K562 (cell line): ENCODE measurements at regions not wholly inside any gene's neighbourhood (a gene's known extent, or its start where the extent isn't known, plus 50 kb on each side); places are given as distances from the start of the nearest gene placed in this dataset.

ENCODE experiments used
- ATAC-seq: fragments of 200-7000 bp; cut with Tn5 transposase; 3 replicates; pipeline ENCODE4 v1.9.1; 2020; ENCODE audit warnings: moderate library complexity
- BruUV-seq: library from RNA; stranded (reverse); fragments of 400-500 nt; replicated peaks from 2 replicates; lab custom pipeline; 2021; lab: Mats Ljungman, UMichigan
- CTCF ChIA-PET: fragments of 300-600 bp; formaldehyde crosslinking; extraction: SDS; loops from one replicate; lab custom pipeline; 2021; ENCODE audit warnings: low intra/inter-chr PET ratio; lab: Yijun Ruan, JAX
- POLR2A ChIA-PET: fragments of 300-600, 350-650 bp; sonication (Branson Sonifier 250); formaldehyde crosslinking; extraction: SDS; loops from one replicate; lab custom pipeline; 2021; ENCODE audit warnings: antibody characterized with exemption, inconsistent platforms; lab: Yijun Ruan, JAX
- DNase-seq, 4 experiments: peaks; one replicate each; pipeline versions ENCODE4 v3.0.0 to v3.0.0-alpha.2; 2011 to 2018; ENCODE audit warnings: low spot score in 3 of 4, mixed read lengths in 3 of 4; ENCODE audit errors: extremely low read depth in 1 of 4
- FAIRE-seq: peaks from 2 replicates; lab custom pipeline; 2011; peaks lifted over from hg19 to GRCh38; lab: Jason Lieb, UNC
- H2AFZ ChIP-seq: 2 replicates; pipeline ENCODE4 v1.6.0; 2011; ENCODE audit warnings: low read depth, low read length, control low read depth, inconsistent platforms
- H3K27ac ChIP-seq: fragments of 200-600 bp; 3 replicates; pipeline ENCODE4 v1.8.0; 2011; ENCODE audit warnings: low read depth, mild to moderate bottlenecking, control low read depth, inconsistent platforms, low read length, moderate library complexity, mixed read lengths; ENCODE audit errors: extremely low read depth
- H3K27me3 ChIP-seq, 2 experiments: fragments of 300-600 bp in 1 of 2; 2 replicates in 1 of 2; 3 replicates in 1 of 2; pipeline versions ENCODE4 v1.6.0 to v1.8.0; 2011; ENCODE audit warnings: inconsistent platforms in 2 of 2, low read length in 2 of 2, mild to moderate bottlenecking in 1 of 2, mixed read lengths in 1 of 2, moderate library complexity in 1 of 2; ENCODE audit not compliant: control insufficient read depth in 2 of 2, insufficient read depth in 2 of 2
- H3K36me3 ChIP-seq: fragments of 300-600 bp; 3 replicates; pipeline ENCODE4 v1.8.0; 2011; ENCODE audit warnings: mild to moderate bottlenecking, low read length, inconsistent platforms; ENCODE audit not compliant: control insufficient read depth, insufficient read depth
- H3K4me1 ChIP-seq, 2 experiments: fragments of 200-600 bp in 1 of 2; replicated peaks in 1 of 2; 2 replicates in 1 of 2; 3 replicates in 1 of 2; pipeline versions ENCODE4 v1.5.1 to v1.8.0; 2011; ENCODE audit warnings: inconsistent platforms in 2 of 2, low read length in 2 of 2, mild to moderate bottlenecking in 1 of 2, mixed read lengths in 1 of 2, moderate library complexity in 1 of 2; ENCODE audit not compliant: control insufficient read depth in 2 of 2, insufficient read depth in 2 of 2
- H3K4me2 ChIP-seq: 2 replicates; pipeline ENCODE4 v1.6.1; 2011; ENCODE audit warnings: low read length, control low read depth, inconsistent platforms, mixed read lengths; ENCODE audit not compliant: insufficient read depth
- H3K4me3 ChIP-seq: fragments of 200-600 bp; sonication (generic), shearing (Covaris generic); 2 replicates; pipeline ENCODE4 v1.5.1; 2016; ENCODE audit warnings: control low read depth, inconsistent platforms
- H3K79me2 ChIP-seq: fragments of 200-600 bp; 3 replicates; pipeline ENCODE4 v1.8.0; 2011; ENCODE audit warnings: low read length, inconsistent platforms; ENCODE audit not compliant: control insufficient read depth, insufficient read depth
- H3K9ac ChIP-seq, 2 experiments: 2 replicates each; pipeline versions ENCODE4 v1.6.0 to v1.6.1; 2011; ENCODE audit warnings: low read depth in 2 of 2, low read length in 2 of 2, control low read depth in 1 of 2, inconsistent platforms in 1 of 2, mild to moderate bottlenecking in 1 of 2, mixed read lengths in 1 of 2; ENCODE audit not compliant: insufficient read depth in 1 of 2
- H3K9me1 ChIP-seq: one replicate; pipeline ENCODE4 v1.6.0; 2011; ENCODE audit warnings: inconsistent platforms, mild to moderate bottlenecking, low read length, moderate library complexity; ENCODE audit not compliant: control insufficient read depth, insufficient read depth
- H3K9me3 ChIP-seq: replicated peaks from 2 replicates; pipeline ENCODE4 v1.5.1; 2011; ENCODE audit warnings: low read depth, low read length, inconsistent platforms; ENCODE audit not compliant: control insufficient read depth, insufficient read depth
- H4K20me1 ChIP-seq: replicated peaks from 2 replicates; pipeline ENCODE4 v1.6.1; 2011; ENCODE audit warnings: low read length, inconsistent platforms, mixed read lengths; ENCODE audit not compliant: control insufficient read depth, insufficient read depth
- ARID3A ChIP-seq: IDR thresholded peaks from 2 replicates; pipeline ENCODE4 v1.6.1; 2012; ENCODE audit warnings: low read depth, low read length, improper control_type of control experiment, borderline replicate concordance
- DMBX1 ChIP-seq: fragments of 250-450 bp; sonication (Bioruptor Pico); IDR thresholded peaks from 2 replicates; pipeline ENCODE4 v1.8.0; 2022; ENCODE audit warnings: inconsistent platforms, mild to moderate bottlenecking, moderate library complexity, borderline replicate concordance
- HMG20A ChIP-seq: fragments of 450-650 bp; formaldehyde crosslinking; conservative IDR thresholded peaks from 2 replicates; pipeline ENCODE4 v1.4.0; 2020; ENCODE audit warnings: mild to moderate bottlenecking, mixed read lengths
- MCM7 ChIP-seq, 2 experiments: fragments of 450-650 bp; IDR thresholded peaks; 2 replicates each; pipeline ENCODE4 v1.6.1; 2016 to 2018
- MEF2A ChIP-seq: IDR thresholded peaks from 2 replicates; pipeline ENCODE4 v1.6.1; 2011; ENCODE audit warnings: low read depth, mild to moderate bottlenecking, low read length, moderate library complexity; ENCODE audit not compliant: control insufficient read depth
- PCBP1 ChIP-seq: fragments of 200-400 bp; formaldehyde crosslinking; IDR thresholded peaks from 2 replicates; pipeline ENCODE4 v1.6.1; 2018; ENCODE audit warnings: mild to moderate bottlenecking, low read depth, low read length; ENCODE audit not compliant: poor library complexity, severe bottlenecking
- PKNOX1 ChIP-seq: fragments of 450-650 bp; IDR thresholded peaks from 2 replicates; pipeline ENCODE4 v1.6.1; 2016
- PPARD ChIP-seq: fragments of 250-450 bp; sonication (Bioruptor Pico); IDR thresholded peaks from 2 replicates; pipeline ENCODE4 v1.8.0; 2022; ENCODE audit warnings: inconsistent platforms, mild to moderate bottlenecking, moderate library complexity
- SIN3B ChIP-seq: fragments of 450-650 bp; IDR thresholded peaks from 2 replicates; pipeline ENCODE4 v1.6.1; 2017; ENCODE audit warnings: low read depth, mild to moderate bottlenecking, moderate library complexity
- SREBF1 ChIP-seq: fragments of 150-350 bp; IDR thresholded peaks from 2 replicates; pipeline ENCODE4 v1.6.1; 2014; ENCODE audit warnings: antibody characterized with exemption, low read depth, low read length, borderline replicate concordance
- U2AF2 ChIP-seq: fragments of 200-400 bp; formaldehyde crosslinking; optimal IDR thresholded peaks from 2 replicates; pipeline ENCODE3; 2017; ENCODE audit warnings: low read depth, mild to moderate bottlenecking, low read length
- XRCC5 ChIP-seq: fragments of 200-400 bp; formaldehyde crosslinking; IDR thresholded peaks from 2 replicates; pipeline ENCODE4 v1.6.1; 2017; ENCODE audit warnings: low read depth, mild to moderate bottlenecking, low read length
- ZBTB8A ChIP-seq: fragments of 450-650 bp; IDR thresholded peaks from 2 replicates; pipeline ENCODE4 v1.6.1; 2018; ENCODE audit warnings: mild to moderate bottlenecking, moderate library complexity; ENCODE audit not compliant: partially characterized antibody
- ZNF583 ChIP-seq: fragments of 250-450 bp; sonication (Bioruptor Pico); IDR thresholded peaks from 2 replicates; pipeline ENCODE4 v1.4.0; 2020
- WGBS: fragments of 100-300 bp; shearing (Covaris generic); methylation state at CpG from one replicate; pipeline ENCODE4 v1.1.6; 2016; ENCODE audit warnings: low coverage, mixed read lengths; ENCODE audit not compliant: insufficient coverage; ENCODE audit errors: missing lambda C conversion rate; 5-methylcytosine and 5-hydroxymethylcytosine counted together
- in situ Hi-C: fragments of 300-500 bp; cut with MboI; formaldehyde crosslinking; loops from 4 replicates; pipeline ENCODE4 v1.15.0; 2018; ENCODE audit warnings: inconsistent platforms, mixed read lengths
- intact Hi-C: fragments of 100-400 bp; cut with micrococcal nuclease; formaldehyde crosslinking; loops from 2 replicates; pipeline ENCODE4 v1.14.2; 2022
- TF ChIP-seq, protein P1 (sequence below): fragments of 450-650 bp; formaldehyde crosslinking; IDR thresholded peaks from 2 replicates; pipeline ENCODE4 v1.4.0; 2022; ENCODE audit warnings: missing genetic modification characterization

DNA sequence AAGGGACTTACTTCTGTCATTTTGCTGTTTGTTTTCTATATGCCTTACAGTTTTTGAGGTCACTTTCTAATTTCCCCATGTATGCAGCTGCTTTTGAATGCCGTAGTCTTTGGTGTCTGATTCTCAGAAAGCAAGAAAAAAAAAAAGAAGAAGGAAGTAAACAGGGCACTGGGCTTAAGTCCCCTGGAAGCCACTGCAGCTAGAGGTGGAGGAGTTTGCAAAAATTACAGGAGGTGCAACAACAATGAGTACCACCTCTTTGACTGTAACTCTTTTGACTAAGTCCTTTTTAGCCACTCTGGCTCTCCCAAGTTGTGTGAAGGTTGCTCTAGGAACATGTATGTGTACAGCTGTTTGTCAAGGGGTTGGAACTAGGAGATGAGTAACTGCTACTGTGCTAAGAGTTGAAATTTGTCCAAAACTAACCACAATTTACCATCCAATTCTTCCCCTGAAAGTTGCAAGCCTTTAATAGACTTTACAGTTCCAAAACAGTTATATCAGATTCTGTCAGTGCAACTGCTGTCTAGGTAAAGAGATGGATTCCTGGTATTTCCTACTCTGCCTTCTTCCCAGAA is 588.0 kb upstream of the LRRN3 start (continued):
- TF ChIP-seq PKNOX1 = no peak
- no peak for TF ChIP-seq DMBX1 (CRISPR knock-in tag)
- TF ChIP-seq XRCC5 = no peak
- no peak for TF ChIP-seq MEF2A
- no peak for TF ChIP-seq PPARD
- TF ChIP-seq SREBF1 = no peak

- no peak overlapping the region for H3K9ac ChIP-seq
- no TSS peak for BruUV-seq
- FAIRE-seq = no peak
- TF ChIP-seq MCM7 (IDR thresholded peaks at IDR 0.05) (no peak), ZNF583 (CRISPR knock-in tag) (no peak), U2AF2 (no peak), ARID3A (no peak), PCBP1 (no peak), HMG20A (no peak), SIN3B (no peak), ZBTB8A (no peak)
- TF ChIP-seq, protein P1, sequence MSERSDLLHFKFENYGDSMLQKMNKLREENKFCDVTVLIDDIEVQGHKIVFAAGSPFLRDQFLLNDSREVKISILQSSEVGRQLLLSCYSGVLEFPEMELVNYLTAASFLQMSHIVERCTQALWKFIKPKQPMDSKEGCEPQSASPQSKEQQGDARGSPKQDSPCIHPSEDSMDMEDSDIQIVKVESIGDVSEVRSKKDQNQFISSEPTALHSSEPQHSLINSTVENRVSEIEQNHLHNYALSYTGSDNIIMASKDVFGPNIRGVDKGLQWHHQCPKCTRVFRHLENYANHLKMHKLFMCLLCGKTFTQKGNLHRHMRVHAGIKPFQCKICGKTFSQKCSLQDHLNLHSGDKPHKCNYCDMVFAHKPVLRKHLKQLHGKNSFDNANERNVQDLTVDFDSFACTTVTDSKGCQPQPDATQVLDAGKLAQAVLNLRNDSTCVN = no peak
Measured at GRCh38 chr7:110507369-110507768, 583.6 kb upstream of the LRRN3 start.

More at GRCh38 chr7:110507369-110507768, 583.6 kb upstream of the LRRN3 start:
- intact Hi-C loops = no loop called here
- 0% methylated on average over 1 of the region's 1 CpG for WGBS
- POLR2A ChIA-PET = no interaction called here
- H3K79me2 ChIP-seq = no peaks in the 10 kb centered on the region
- H3K9me3 ChIP-seq = no peaks in the 10 kb centered on the region
- H3K4me3 ChIP-seq = no peak overlapping the region
- no peaks in the 10 kb centered on the region for H3K36me3 ChIP-seq
- no peak overlapping the region for H2AFZ ChIP-seq
- in situ Hi-C loops = no loop called here
- no peak overlapping the region for H3K4me2 ChIP-seq
- ATAC-seq (no peak), DNase-seq (no peak)
- H3K4me1 ChIP-seq = no peaks in the 10 kb centered on the region
- H3K9me1 ChIP-seq = no peaks in the 10 kb centered on the region
- CTCF ChIA-PET = no interaction called here
- H4K20me1 ChIP-seq = no peaks in the 10 kb centered on the region
- H3K27ac ChIP-seq = no peak overlapping the region
- no peaks in the 10 kb centered on the region for H3K27me3 ChIP-seq
